ENCODE measurements at regions not wholly inside any gene's neighbourhood (a gene's known extent, or its start where the extent isn't known, plus 50 kb on each side); places are given as distances from the start of the nearest gene placed in this dataset.

DNA sequence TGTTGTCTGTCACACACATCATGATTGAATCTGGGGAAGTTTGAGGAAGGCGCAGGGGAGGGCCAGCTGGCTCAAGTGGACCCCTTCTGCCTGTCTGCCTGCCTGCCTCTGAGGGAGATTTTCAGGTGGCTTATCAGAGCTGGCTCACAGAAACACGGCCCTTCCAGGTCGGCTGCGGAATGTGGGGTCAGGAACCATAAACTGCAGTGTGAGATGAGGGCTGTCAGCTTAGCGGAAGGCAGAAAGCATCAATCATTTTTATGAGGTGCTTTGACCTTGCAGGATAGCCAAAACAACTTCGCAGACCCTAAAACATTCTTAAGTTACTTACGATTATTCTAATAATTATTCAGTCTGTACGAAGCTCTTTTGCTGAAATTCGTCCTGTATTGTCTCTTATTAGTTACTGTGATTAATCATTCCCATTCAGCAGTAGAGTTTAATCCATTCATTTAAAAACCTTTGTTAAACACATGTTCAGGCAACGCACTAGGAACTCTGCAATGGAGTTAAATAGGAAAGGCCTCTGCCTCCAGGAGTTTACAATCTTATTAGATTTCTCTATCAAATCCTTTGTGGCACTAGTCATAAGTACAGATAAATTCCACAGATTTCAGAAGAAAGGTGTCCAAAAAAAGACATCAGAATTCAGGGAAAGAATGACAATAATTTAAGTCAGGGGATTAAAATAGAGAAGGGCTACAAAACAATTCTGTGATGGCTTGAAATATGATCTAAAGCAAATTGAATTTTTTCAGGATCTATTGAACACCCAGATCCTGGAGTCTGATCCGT lies 371.6 kb downstream of the HRH4 start:
- H3K4me3 ChIP-seq, result no peak overlapping the region
- H3K4me2 ChIP-seq, result no peak overlapping the region
- no peaks in the 10 kb centered on the region for H4K20me1 ChIP-seq
- H3K27ac ChIP-seq, result no peak overlapping the region
- no peak for TF ChIP-seq Cebpa-rat (IDR thresholded peaks at IDR 0.05)
- H3K9ac ChIP-seq, result no peak overlapping the region
- H3K27me3 ChIP-seq, result no peaks in the 10 kb centered on the region
- H3K36me3 ChIP-seq, result no peaks in the 10 kb centered on the region
- H3K9me3 ChIP-seq, result no peaks in the 10 kb centered on the region
- no peaks in the 10 kb centered on the region for H3K4me1 ChIP-seq

DNA sequence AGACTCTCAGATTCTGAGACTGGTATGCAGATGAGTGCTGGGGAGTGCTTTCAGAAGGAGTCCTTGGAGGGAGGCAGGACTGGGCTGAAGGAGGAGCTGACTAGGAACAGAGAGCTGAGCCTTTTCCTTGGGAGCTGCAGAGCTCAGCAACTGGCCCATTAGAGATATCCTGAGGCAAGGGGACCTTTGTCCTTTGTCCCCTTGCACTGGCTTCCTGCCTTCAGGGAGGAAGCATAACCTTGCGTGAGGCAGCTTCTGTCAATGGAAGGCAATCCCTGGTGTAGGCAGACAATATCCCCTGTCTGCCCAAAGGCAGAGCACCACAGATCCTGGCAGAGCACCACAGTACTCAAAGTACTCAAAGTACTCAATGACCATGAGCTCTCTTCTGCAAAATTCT lies 375.3 kb downstream of the HRH4 start:
- Histone ChIP-seq H3K4me1 (no peaks in the 10 kb centered on the region), H3K4me2 (no peak overlapping the region), H3K9ac (no peak overlapping the region), H4K20me1 (no peaks in the 10 kb centered on the region), H3K4me3 (no peak overlapping the region), H3K9me3 (no peaks in the 10 kb centered on the region), H3K36me3 (no peaks in the 10 kb centered on the region), H3K27ac (no peak overlapping the region), H3K27me3 (no peaks in the 10 kb centered on the region)
- no peak for TF ChIP-seq Cebpa-rat (IDR thresholded peaks at IDR 0.05)

DNA sequence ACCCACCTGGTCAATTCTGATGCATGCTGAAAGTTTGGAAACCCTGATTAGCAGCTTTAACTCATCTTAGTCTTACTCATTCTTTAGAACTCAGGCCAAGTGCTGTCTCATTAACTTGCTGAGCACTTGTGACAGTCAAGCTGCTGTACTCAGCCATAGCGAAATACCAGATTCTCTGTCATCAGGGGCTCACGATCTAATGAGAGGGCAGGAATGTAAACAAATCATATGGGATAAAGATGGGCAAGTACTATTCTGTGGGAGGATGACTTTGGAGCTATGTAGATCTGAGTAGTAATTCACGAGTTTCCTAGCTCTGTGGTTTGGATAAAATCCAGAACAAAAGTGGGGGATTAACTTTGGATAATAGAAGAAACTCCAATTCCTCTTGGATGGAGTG lies 376.6 kb downstream of the HRH4 start:
- TF ChIP-seq Cebpa-rat (IDR thresholded peaks at IDR 0.05), result no peak
- Histone ChIP-seq H3K27ac (no peak overlapping the region), H3K4me1 (no peaks in the 10 kb centered on the region), H3K9me3 (no peaks in the 10 kb centered on the region), H3K9ac (no peak overlapping the region), H4K20me1 (no peaks in the 10 kb centered on the region), H3K4me2 (no peak overlapping the region), H3K27me3 (no peaks in the 10 kb centered on the region), H3K4me3 (no peak overlapping the region), H3K36me3 (no peaks in the 10 kb centered on the region)

DNA sequence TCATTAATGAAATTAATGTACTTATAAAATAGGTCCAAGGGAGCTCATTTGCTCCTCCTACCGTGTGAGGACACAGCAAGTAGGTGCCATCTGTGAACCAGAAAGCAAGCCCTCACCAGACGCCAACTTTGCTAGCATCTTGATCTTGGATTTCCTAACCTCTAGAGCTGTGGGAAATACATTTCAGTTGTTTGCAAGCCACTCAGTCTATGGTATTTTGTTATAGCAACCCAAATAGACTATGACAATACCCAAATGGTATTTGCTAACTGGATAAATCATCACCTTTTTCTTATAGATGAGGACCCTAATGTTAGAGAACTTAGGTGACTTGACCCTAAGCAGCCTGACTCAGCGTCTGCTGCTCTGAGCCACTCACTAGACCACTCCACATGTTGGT lies 379.6 kb downstream of the HRH4 start:
- no peaks in the 10 kb centered on the region for H3K9me3 ChIP-seq
- no peaks in the 10 kb centered on the region for H3K36me3 ChIP-seq
- no peak overlapping the region for H3K27ac ChIP-seq
- H3K27me3 ChIP-seq, result no peaks in the 10 kb centered on the region
- no peak overlapping the region for H3K4me2 ChIP-seq
- H3K4me3 ChIP-seq, result no peak overlapping the region
- H3K9ac ChIP-seq, result no peak overlapping the region
- TF ChIP-seq Cebpa-rat (IDR thresholded peaks at IDR 0.05), result no peak
- no peaks in the 10 kb centered on the region for H3K4me1 ChIP-seq
- no peaks in the 10 kb centered on the region for H4K20me1 ChIP-seq

DNA sequence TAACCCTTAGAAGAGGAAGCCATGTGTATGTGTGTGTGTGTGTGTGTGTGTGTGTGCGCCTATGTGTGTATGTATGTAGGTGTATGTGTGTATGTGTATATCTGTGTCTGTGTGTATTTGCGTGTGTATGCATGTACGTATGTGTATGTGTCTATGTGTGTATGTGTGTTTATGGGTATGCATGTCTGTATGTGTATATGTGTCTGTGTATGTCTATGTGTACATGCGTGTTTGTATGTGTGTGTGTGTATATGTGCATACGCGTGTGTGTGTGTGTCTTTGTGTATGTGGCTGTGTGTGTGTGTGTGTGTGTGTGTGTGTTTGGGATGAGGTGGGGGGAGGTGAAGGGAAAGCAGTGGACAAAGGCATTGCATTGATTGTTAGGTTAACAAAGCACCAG lies 380.2 kb downstream of the HRH4 start:
- H3K9me3 ChIP-seq, result no peaks in the 10 kb centered on the region
- no peak overlapping the region for H3K4me3 ChIP-seq
- H3K27ac ChIP-seq, result no peak overlapping the region
- no peaks in the 10 kb centered on the region for H3K27me3 ChIP-seq
- no peak overlapping the region for H3K9ac ChIP-seq
- TF ChIP-seq Cebpa-rat (IDR thresholded peaks at IDR 0.05), result no peak
- no peaks in the 10 kb centered on the region for H4K20me1 ChIP-seq
- no peak overlapping the region for H3K4me2 ChIP-seq
- H3K36me3 ChIP-seq, result no peaks in the 10 kb centered on the region
- no peaks in the 10 kb centered on the region for H3K4me1 ChIP-seq

DNA sequence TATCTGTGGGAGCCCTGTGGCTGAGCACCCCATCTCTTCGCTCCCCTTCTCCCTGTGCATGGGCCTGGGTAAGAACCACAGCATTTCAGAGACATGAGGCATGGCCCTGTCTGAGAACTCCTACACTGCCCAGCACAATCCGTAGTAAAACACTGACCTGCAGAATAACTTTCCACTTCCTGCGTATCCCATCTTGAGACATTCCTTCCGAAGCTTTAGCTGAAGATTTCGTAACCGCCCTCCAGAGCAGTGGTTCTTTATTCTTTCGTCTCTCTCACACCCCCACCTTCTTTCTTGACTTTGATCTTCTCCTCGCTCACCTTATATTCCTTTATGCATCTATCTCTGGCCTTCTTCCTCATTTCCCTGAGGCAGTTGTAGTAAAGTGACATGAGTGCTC lies 381.1 kb downstream of the HRH4 start:
- TF ChIP-seq Cebpa-rat (IDR thresholded peaks at IDR 0.05), result no peak
- no peak overlapping the region for H3K9ac ChIP-seq
- H3K36me3 ChIP-seq, result no peaks in the 10 kb centered on the region
- H3K27ac ChIP-seq, result no peak overlapping the region
- H4K20me1 ChIP-seq, result no peaks in the 10 kb centered on the region
- no peaks in the 10 kb centered on the region for H3K9me3 ChIP-seq
- H3K27me3 ChIP-seq, result no peaks in the 10 kb centered on the region
- 0 out of 2 replicates have a peak, but pooled peaks cover 5% of the 10 kb centered on the region for H3K4me1 ChIP-seq
- no peak overlapping the region for H3K4me2 ChIP-seq
- no peak overlapping the region for H3K4me3 ChIP-seq

DNA sequence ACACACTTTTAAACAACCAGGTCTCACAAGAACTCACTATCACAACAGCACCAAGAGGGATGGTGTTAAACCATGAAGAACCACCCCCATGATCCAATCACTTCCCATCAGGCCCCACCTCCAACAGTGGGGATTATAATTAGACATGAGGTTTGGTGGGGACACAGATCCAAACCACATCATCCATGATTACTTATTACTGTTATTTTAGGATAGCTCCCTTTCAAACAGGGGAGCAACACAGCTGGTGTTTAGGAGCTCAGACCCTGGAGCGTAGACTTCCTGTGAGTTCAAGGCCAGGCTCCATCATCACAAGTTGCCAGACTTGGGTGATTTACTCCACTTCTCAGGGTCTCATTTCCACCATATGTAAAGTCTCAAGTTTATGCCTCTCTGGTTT lies 382.7 kb downstream of the HRH4 start:
- H3K36me3 ChIP-seq, result no peaks in the 10 kb centered on the region

DNA sequence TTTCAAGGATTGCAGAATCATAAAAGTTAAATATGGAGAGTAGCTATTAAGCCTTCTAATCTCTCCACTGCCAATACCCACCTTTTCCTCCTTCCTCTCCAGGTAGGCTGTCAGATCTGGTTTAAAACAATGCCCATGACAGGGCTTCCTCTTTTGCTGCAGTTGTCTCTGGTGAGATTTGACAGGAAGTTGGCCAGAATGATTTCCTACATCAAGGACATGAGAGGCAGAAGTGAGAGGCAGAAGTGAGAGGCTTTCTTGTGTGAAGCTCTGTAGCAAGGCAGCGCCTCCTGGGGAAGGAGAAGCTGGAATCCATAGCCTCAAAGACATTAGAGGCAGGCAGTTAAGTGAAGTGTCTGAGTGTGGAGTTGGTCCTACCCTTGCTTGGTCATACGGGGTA lies 385.7 kb downstream of the HRH4 start:
- no peaks in the 10 kb centered on the region for H3K27me3 ChIP-seq
- H3K9me3 ChIP-seq, result no peaks in the 10 kb centered on the region
- no peak overlapping the region for H3K4me3 ChIP-seq
- no peak overlapping the region for H3K27ac ChIP-seq
- no peaks in the 10 kb centered on the region for H4K20me1 ChIP-seq
- no peaks in the 10 kb centered on the region for H3K36me3 ChIP-seq
- H3K4me1 ChIP-seq, result 0 out of 2 replicates have a peak, but pooled peaks cover 5% of the 10 kb centered on the region
- H3K9ac ChIP-seq, result no peak overlapping the region
- no peak overlapping the region for H3K4me2 ChIP-seq
- TF ChIP-seq Cebpa-rat (IDR thresholded peaks at IDR 0.05), result no peak

More for the DNA sequence above, 382.7 kb downstream of the HRH4 start:
- Histone ChIP-seq H3K27ac (no peak overlapping the region), H3K27me3 (no peaks in the 10 kb centered on the region), H3K4me2 (no peak overlapping the region), H3K9ac (no peak overlapping the region), H3K4me1 (0 out of 2 replicates have a peak, but pooled peaks cover 5% of the 10 kb centered on the region), H3K9me3 (no peaks in the 10 kb centered on the region), H3K4me3 (no peak overlapping the region), H4K20me1 (no peaks in the 10 kb centered on the region)
- no peak for TF ChIP-seq Cebpa-rat (IDR thresholded peaks at IDR 0.05)

DNA sequence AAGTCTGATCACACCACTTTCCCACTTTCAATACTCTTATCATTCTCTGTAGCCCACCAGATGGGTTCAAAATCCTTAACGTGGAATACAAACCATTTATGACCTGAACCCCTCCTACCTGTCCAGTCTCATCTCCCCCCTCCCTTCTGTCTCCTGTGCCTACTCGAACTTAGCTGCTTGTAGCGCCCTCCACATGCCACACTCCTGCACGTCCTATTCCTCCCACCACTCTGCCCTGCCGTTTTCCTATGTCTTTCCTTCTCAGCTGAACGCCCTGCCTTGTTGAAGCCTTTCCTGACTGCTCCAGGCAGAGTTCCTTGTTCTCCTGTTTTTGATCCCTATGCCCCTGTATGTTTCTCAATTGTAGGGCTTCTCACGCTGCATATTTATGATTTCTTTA lies 390.1 kb downstream of the HRH4 start:
- Histone ChIP-seq H3K36me3 (no peaks in the 10 kb centered on the region), H3K27ac (no peak overlapping the region)

DNA sequence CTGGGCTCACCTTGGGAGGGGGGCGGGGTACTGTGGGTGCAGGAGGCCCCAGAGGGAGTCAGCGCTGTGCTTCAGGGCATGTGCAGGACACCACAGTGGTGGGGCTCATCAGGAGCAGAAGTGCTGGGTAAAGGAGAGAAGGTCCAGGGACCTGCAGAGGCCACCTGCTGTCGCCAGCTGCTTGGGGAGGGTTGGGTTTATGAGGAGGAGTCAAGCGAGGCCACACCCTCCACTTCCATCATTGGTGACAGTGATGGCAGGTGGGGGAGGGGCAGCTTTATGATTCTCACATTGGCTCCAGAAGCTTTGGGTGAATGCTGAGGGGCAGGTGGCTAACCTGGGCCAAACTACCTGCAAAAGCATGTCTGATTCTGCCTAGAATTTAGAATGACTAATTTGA lies 392.6 kb downstream of the HRH4 start:
- no peak for TF ChIP-seq Cebpa-rat (IDR thresholded peaks at IDR 0.05)
- Histone ChIP-seq H3K27ac (no peak overlapping the region), H3K4me1 (no peaks in the 10 kb centered on the region), H3K9me3 (no peaks in the 10 kb centered on the region), H3K4me3 (no peak overlapping the region), H3K4me2 (no peak overlapping the region), H3K36me3 (no peaks in the 10 kb centered on the region), H3K9ac (no peak overlapping the region), H3K27me3 (no peaks in the 10 kb centered on the region), H4K20me1 (no peaks in the 10 kb centered on the region)

More for the DNA sequence above, 390.1 kb downstream of the HRH4 start:
- no peak overlapping the region for H3K9ac ChIP-seq
- no peak for TF ChIP-seq Cebpa-rat (IDR thresholded peaks at IDR 0.05)
- H3K4me2 ChIP-seq, result no peak overlapping the region
- no peaks in the 10 kb centered on the region for H3K9me3 ChIP-seq
- no peaks in the 10 kb centered on the region for H3K27me3 ChIP-seq
- no peaks in the 10 kb centered on the region for H4K20me1 ChIP-seq
- no peak overlapping the region for H3K4me3 ChIP-seq
- 0 out of 2 replicates have a peak, but pooled peaks cover 5% of the 10 kb centered on the region for H3K4me1 ChIP-seq

All from BLaER1 (cell line).